OCI-LY3 (cell line): ENCODE measurements at regions not wholly inside any gene's neighbourhood (a gene's known extent, or its start where the extent isn't known, plus 50 kb on each side); places are given as distances from the start of the nearest gene placed in this dataset.

Experiments
- EZH2phosphoT487 ChIP-seq: fragments of 200-600 bp; shearing (Covaris generic); IDR thresholded peaks from 2 replicates; pipeline ENCODE4 v1.6.1; 2018; ENCODE audit warnings: antibody characterized with exemption, mixed run types, low read depth
- TF ChIP-seq, protein P1 (sequence below): fragments of 200-600, 300-600 bp; sonication (generic); IDR thresholded peaks from 2 replicates; pipeline ENCODE4 v1.5.1; 2014; ENCODE audit warnings: antibody characterized with exemption, low read length, low read depth

DNA sequence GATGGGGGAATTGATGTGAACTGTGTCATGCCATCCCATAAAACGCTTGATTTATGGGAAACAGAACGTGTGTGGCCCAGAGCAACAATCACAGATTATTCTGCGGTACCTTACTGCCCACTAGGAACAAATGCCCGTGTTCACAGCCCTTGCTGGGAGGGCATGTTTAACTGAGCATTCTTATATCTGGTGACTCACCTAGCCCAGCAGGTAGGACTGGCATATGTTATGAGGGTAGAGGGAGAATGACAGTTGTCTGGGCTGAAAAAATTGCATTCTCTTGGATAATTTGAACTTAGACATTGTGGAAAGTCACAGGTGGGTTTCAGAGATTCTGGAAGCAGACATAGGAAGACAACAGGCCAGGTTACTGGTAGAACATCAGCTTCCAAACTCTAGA, 460.6 kb downstream of the DMRT2 start:
- TF ChIP-seq, protein P1, sequence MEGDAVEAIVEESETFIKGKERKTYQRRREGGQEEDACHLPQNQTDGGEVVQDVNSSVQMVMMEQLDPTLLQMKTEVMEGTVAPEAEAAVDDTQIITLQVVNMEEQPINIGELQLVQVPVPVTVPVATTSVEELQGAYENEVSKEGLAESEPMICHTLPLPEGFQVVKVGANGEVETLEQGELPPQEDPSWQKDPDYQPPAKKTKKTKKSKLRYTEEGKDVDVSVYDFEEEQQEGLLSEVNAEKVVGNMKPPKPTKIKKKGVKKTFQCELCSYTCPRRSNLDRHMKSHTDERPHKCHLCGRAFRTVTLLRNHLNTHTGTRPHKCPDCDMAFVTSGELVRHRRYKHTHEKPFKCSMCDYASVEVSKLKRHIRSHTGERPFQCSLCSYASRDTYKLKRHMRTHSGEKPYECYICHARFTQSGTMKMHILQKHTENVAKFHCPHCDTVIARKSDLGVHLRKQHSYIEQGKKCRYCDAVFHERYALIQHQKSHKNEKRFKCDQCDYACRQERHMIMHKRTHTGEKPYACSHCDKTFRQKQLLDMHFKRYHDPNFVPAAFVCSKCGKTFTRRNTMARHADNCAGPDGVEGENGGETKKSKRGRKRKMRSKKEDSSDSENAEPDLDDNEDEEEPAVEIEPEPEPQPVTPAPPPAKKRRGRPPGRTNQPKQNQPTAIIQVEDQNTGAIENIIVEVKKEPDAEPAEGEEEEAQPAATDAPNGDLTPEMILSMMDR, result no peak
- no peak for TF ChIP-seq EZH2phosphoT487
